DND-41 (cell line): ENCODE measurements at regions not wholly inside any gene's neighbourhood (a gene's known extent, or its start where the extent isn't known, plus 50 kb on each side); places are given as distances from the start of the nearest gene placed in this dataset.

Experiments
- ATAC-seq: fragments of 200-7000 bp; cut with Tn5 transposase; 3 replicates; pipeline ENCODE4 v1.9.1; 2021; ENCODE audit warnings: low read depth; ENCODE audit not compliant: insufficient read depth
- DNase-seq: peaks from one replicate; pipeline ENCODE4 v3.0.0-alpha.2; 2020
- H2AFZ ChIP-seq: 2 replicates; pipeline ENCODE4 v1.6.0; 2012; ENCODE audit warnings: low read depth, low read length
- H3K27ac ChIP-seq: 2 replicates; pipeline ENCODE4 v1.5.1; 2012; ENCODE audit warnings: low read length, inconsistent platforms
- H3K27me3 ChIP-seq: fragments of 200-600 bp; sonication (generic); 2 replicates; pipeline ENCODE4 v1.6.0; 2012; ENCODE audit warnings: low read length, mild to moderate bottlenecking, inconsistent platforms; ENCODE audit not compliant: insufficient read depth, poor library complexity
- H3K36me3 ChIP-seq: 2 replicates; pipeline ENCODE4 v1.5.1; 2012; ENCODE audit warnings: low read length, inconsistent platforms; ENCODE audit not compliant: insufficient read depth
- H3K4me1 ChIP-seq: 2 replicates; pipeline ENCODE4 v1.5.1; 2012; ENCODE audit warnings: mild to moderate bottlenecking, low read length; ENCODE audit not compliant: insufficient read depth
- H3K4me2 ChIP-seq: 2 replicates; pipeline ENCODE4 v1.6.0; 2012; ENCODE audit warnings: mild to moderate bottlenecking, moderate library complexity, low read length, inconsistent platforms; ENCODE audit not compliant: insufficient read depth
- H3K4me3 ChIP-seq, 2 experiments: fragments of 200-600 bp in 1 of 2; shearing (Covaris generic) in 1 of 2; 2 replicates each; pipeline ENCODE4 v1.5.1; 2012 to 2016; ENCODE audit warnings: inconsistent platforms in 2 of 2, low read length in 2 of 2, mild to moderate bottlenecking in 2 of 2, low read depth in 1 of 2, moderate library complexity in 1 of 2
- H3K79me2 ChIP-seq: 2 replicates; pipeline ENCODE4 v1.6.0; 2012; ENCODE audit warnings: low read length, inconsistent platforms; ENCODE audit not compliant: insufficient read depth
- H3K9ac ChIP-seq: 2 replicates; pipeline ENCODE4 v1.6.0; 2012; ENCODE audit warnings: low read depth, mild to moderate bottlenecking, inconsistent platforms, low read length, moderate library complexity
- H3K9me3 ChIP-seq: 2 replicates; pipeline ENCODE4 v1.5.1; 2012; ENCODE audit warnings: low read length, moderate library complexity, mild to moderate bottlenecking, inconsistent platforms; ENCODE audit not compliant: insufficient read depth, severe bottlenecking
- H4K20me1 ChIP-seq: 2 replicates; pipeline ENCODE4 v1.6.0; 2012; ENCODE audit warnings: low read length; ENCODE audit not compliant: insufficient read depth
- CTCF ChIP-seq: IDR thresholded peaks from 2 replicates; pipeline ENCODE4 v1.5.1; 2012; ENCODE audit warnings: borderline replicate concordance, low read length, moderate library complexity, mild to moderate bottlenecking; ENCODE audit not compliant: poor library complexity, severe bottlenecking; ENCODE audit errors: extremely low read depth
- EZH2 ChIP-seq: IDR thresholded peaks from 3 replicates; pipeline ENCODE4 v1.6.1; 2012; ENCODE audit warnings: borderline replicate concordance, low read depth, mild to moderate bottlenecking, moderate library complexity, low read length, inconsistent platforms; ENCODE audit not compliant: severe bottlenecking

- Histone ChIP-seq H4K20me1 (no peaks in the 10 kb centered on the region), H3K9me3 (no peaks in the 10 kb centered on the region), H3K4me2 (no peak overlapping the region), H3K4me3 (no peak overlapping the region), H3K36me3 (no peaks in the 10 kb centered on the region), H3K9ac (no peak overlapping the region), H3K79me2 (no peaks in the 10 kb centered on the region), H3K27ac (no peak overlapping the region), H3K27me3 (no peaks in the 10 kb centered on the region), H3K4me1 (peaks cover 8% of the 10 kb centered on the region), H2AFZ (no peak overlapping the region)
- DNase-seq (no peak), ATAC-seq (no peak)
- TF ChIP-seq EZH2, result no peak
- TF ChIP-seq CTCF, result no peak
Observed at GRCh38 chr18:67260841-67261240, 255.7 kb downstream of the DSEL start.

DNA sequence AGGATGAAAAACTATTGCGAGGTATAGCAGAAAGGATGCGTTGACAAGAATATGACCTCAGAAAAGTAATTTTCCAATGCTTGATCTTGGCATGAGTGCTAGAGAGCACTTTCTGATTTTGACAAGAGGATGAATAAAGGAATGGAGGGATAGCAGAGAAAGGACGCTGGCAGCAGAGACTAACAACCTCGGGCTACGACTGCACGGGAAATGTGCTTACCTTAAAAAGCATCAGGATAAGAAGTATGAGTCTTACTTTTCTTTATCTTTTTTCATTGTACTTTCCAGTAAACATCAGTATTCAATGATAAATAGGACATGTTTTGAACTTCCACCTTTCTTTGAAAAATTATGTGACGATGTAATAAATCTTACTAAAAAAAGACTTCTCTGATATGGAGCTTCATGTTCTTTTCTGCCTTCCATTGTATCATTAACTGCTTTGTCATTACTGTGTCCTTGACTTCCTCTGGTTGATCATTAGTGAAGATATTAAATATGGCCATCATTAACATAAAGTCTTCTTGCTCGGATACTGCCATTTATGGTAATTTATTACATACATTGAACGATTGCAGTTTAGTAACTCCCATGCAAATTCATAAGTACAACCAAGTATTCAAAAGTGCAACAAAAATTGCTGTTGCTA, 265.6 kb downstream of the DSEL start:
- Histone ChIP-seq H3K4me1 (no peaks in the 10 kb centered on the region), H3K79me2 (no peaks in the 10 kb centered on the region), H3K4me2 (no peak overlapping the region), H4K20me1 (no peaks in the 10 kb centered on the region), H3K36me3 (no peaks in the 10 kb centered on the region), H2AFZ (no peak overlapping the region), H3K27ac (no peak overlapping the region), H3K9ac (no peak overlapping the region), H3K9me3 (no peaks in the 10 kb centered on the region), H3K4me3 (no peak overlapping the region), H3K27me3 (no peaks in the 10 kb centered on the region)
- ATAC-seq, result no peak
- DNase-seq, result no peak
- TF ChIP-seq CTCF (no peak), EZH2 (no peak)

GRCh38 chr18:67243799-67244587, 272.5 kb downstream of the DSEL start:
- Histone ChIP-seq H3K27ac (no peak overlapping the region), H3K4me3 (peak overlapping the region in 1 of 2 experiments; percentile 39; a peak in 1 of 4 replicates)
- no peak for DNase-seq

More at GRCh38 chr18:67243799-67244587, 272.5 kb downstream of the DSEL start:
- TF ChIP-seq CTCF (no peak), EZH2 (no peak)
- no peak for ATAC-seq
- Histone ChIP-seq H2AFZ (peak overlapping the region; percentile 64), H3K9me3 (no peaks in the 10 kb centered on the region), H4K20me1 (no peaks in the 10 kb centered on the region), H3K4me1 (peaks cover 8% of the 10 kb centered on the region; the same call in 1 of the 2 replicates), H3K36me3 (no peaks in the 10 kb centered on the region), H3K79me2 (no peaks in the 10 kb centered on the region), H3K4me2 (peak overlapping the region; percentile 58), H3K9ac (no peak overlapping the region), H3K27me3 (no peaks in the 10 kb centered on the region)
